ENCODE measurements at regions not wholly inside any gene's neighbourhood (a gene's known extent, or its start where the extent isn't known, plus 50 kb on each side); places are given as distances from the start of the nearest gene placed in this dataset.

DNA sequence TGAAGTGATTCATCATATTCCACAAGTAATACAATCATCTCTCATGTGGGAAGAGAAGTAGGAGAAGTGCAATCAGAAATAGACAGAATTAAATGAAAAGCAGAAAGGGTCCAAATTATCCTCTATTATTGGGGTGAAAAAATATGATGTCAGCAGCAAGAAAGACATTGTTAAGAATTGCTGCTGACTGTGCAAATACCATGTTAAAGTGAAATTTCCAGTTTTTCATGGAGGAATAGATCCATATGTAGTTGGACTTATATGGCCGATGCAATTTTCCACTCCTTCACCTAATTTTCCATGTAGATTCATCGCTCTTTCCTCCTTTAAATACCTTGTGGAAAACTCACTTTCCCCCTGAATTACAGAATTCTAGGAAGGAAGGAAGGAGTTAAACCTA lies 819.8 kb downstream of the GATA3 start:
- Mint-ChIP-seq H3K36me3 (ENCODE audit: low read depth) (no peaks in the 10 kb centered on the region), H3K9me3 (no peaks in the 10 kb centered on the region), H3K4me3 (no peak overlapping the region), H3K4me1 (ENCODE audit: low read depth) (peaks cover 4% of the 10 kb centered on the region), H3K27me3 (peaks cover 6% of the 10 kb centered on the region), H3K27ac (no peak overlapping the region)

DNA sequence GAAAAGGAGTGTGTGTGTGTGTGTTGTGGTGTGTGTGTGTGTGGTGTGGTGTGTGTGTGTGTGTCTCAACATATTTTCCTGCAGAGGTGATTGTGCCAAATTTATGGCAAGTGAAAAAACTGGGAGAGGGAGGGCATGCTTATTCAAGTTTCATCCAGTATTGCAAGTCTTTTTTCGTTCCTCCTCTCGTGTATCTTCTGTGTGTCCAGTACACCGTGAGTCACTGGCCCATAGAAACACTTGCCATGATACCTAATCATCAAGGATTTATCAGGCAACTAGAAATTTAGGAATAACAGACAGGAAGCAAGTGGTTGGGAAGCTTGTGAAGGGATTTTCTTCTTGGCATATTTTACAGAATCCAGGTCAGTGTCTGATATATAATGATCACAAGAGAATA lies 820.5 kb downstream of the GATA3 start:
- no peaks in the 10 kb centered on the region for H3K36me3 Mint-ChIP-seq (ENCODE audit: low read depth)
- H3K9me3 Mint-ChIP-seq = no peaks in the 10 kb centered on the region
- no peak overlapping the region for H3K27ac Mint-ChIP-seq
- peaks cover 6% of the 10 kb centered on the region for H3K27me3 Mint-ChIP-seq
- H3K4me1 Mint-ChIP-seq (ENCODE audit: low read depth) = peaks cover 4% of the 10 kb centered on the region
- H3K4me3 Mint-ChIP-seq = no peak overlapping the region

- no peak overlapping the region for H3K4me3 Mint-ChIP-seq
- H3K36me3 Mint-ChIP-seq (ENCODE audit: low read depth) = no peaks in the 10 kb centered on the region
- peaks cover 12% of the 10 kb centered on the region for H3K27me3 Mint-ChIP-seq
- no peaks in the 10 kb centered on the region for H3K9me3 Mint-ChIP-seq
- H3K4me1 Mint-ChIP-seq (ENCODE audit: low read depth) = peaks cover 4% of the 10 kb centered on the region
- H3K27ac Mint-ChIP-seq = no peak overlapping the region
Measured at GRCh38 chr10:8876171-8876570, 821.7 kb downstream of the GATA3 start.

DNA sequence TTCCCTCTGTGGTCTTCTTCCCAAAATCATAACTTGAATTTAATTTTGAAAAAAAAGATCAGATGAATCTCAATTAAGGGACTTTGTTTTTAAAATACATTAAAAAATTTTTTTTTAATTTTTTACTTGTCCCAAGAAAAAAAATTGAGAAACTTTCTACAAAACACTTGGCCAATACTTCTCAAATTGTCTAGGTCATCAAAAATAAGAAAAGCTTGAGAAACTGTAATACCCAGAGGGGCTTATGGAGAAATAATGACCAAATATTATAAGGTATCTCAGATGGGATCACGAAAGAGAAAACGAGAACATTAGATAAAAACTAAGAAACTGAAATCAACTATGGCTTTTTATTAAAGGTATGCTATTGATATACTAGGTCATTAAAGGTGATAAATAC lies 835.0 kb downstream of the GATA3 start:
- H3K27me3 Mint-ChIP-seq = peaks cover 15% of the 10 kb centered on the region
- no peak overlapping the region for H3K27ac Mint-ChIP-seq
- no peak overlapping the region for H3K4me3 Mint-ChIP-seq
- peaks cover 11% of the 10 kb centered on the region for H3K36me3 Mint-ChIP-seq (ENCODE audit: low read depth)
- H3K4me1 Mint-ChIP-seq (ENCODE audit: low read depth) = peaks cover 30% of the 10 kb centered on the region
- peaks cover 3% of the 10 kb centered on the region for H3K9me3 Mint-ChIP-seq

GRCh38 chr10:8893102-8893501 lies 838.6 kb downstream of the GATA3 start:
- Mint-ChIP-seq H3K27me3 (no peaks in the 10 kb centered on the region), H3K4me3 (no peak overlapping the region), H3K27ac (peak overlapping the region; percentile 79), H3K36me3 (ENCODE audit: low read depth) (peaks cover 4% of the 10 kb centered on the region), H3K4me1 (ENCODE audit: low read depth) (peaks cover 41% of the 10 kb centered on the region), H3K9me3 (peaks cover 4% of the 10 kb centered on the region)

DNA sequence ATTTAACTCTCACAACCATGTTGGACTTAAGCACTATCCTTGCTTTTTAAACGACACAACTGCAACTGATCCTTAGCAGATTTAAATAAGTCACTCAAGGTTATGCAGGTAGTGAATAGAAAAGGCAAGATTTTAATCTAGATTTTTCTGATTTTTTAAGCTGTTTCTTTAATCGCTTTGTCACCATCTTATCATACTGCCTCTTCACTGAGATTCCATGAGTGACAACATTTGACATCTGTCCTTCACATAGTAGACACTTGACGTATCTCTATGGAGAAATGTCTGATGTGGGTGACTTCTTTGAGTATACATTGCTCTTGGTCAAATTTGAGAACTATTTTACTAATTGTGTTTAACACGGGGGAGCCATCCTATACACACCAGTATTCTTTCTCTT lies 839.7 kb downstream of the GATA3 start:
- peaks cover 4% of the 10 kb centered on the region for H3K36me3 Mint-ChIP-seq (ENCODE audit: low read depth)
- H3K27ac Mint-ChIP-seq = peak overlapping the region; percentile 21
- H3K27me3 Mint-ChIP-seq = no peaks in the 10 kb centered on the region
- peaks cover 47% of the 10 kb centered on the region for H3K4me1 Mint-ChIP-seq (ENCODE audit: low read depth)
- peaks cover 4% of the 10 kb centered on the region for H3K9me3 Mint-ChIP-seq
- no peak overlapping the region for H3K4me3 Mint-ChIP-seq

DNA sequence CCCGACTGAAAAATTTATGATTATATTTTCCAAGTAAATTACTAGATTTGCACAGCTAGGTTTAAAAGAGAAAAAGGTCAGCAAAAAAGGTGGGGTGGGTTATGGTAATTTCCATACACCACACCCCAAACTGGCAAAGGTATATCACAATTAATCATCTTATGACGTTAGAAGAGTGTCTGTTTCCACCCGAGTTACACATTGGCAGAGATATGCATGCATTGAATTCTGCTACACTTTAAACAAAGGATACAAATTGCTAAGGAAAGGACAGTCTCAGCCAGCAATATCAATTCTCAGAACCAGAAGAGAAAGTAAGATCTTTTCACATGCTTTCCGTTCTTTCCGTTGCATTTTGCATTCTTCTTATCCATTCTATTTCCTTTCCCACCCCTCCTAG lies 843.3 kb downstream of the GATA3 start:
- H3K9me3 Mint-ChIP-seq = peaks cover 4% of the 10 kb centered on the region

GRCh38 chr10:8898745-8899330 lies 844.4 kb downstream of the GATA3 start:
- peaks cover 24% of the 10 kb centered on the region for H3K4me1 Mint-ChIP-seq (ENCODE audit: low read depth)
- H3K9me3 Mint-ChIP-seq = peaks cover 4% of the 10 kb centered on the region
- no peaks in the 10 kb centered on the region for H3K36me3 Mint-ChIP-seq (ENCODE audit: low read depth)
- no peaks in the 10 kb centered on the region for H3K27me3 Mint-ChIP-seq
- H3K27ac Mint-ChIP-seq = no peak overlapping the region
- H3K4me3 Mint-ChIP-seq = peak overlapping the region; percentile 2

More for the DNA sequence above, 843.3 kb downstream of the GATA3 start:
- Mint-ChIP-seq H3K4me1 (ENCODE audit: low read depth) (peaks cover 35% of the 10 kb centered on the region), H3K27me3 (no peaks in the 10 kb centered on the region), H3K4me3 (peak overlapping the region; percentile 45), H3K27ac (peak overlapping the region; percentile 74), H3K36me3 (ENCODE audit: low read depth) (peaks cover 4% of the 10 kb centered on the region)

DNA sequence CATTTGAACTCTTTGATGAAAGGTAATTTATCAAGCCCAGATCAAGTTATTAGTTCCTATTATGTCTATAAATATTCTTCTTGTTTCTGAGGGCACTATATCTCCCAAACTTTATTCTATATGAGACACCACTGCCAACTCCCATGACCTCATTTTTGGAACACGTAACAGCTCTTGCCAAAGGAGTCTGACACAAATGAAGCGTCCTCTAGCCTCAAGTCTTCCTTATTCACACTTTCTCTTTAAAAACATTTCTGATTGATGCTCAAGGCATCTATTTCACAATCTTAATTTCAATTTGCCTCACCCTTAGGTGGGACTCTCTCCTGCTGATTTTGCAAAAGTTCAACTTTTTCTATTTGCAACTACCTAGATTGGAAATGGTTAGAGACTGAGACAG lies 848.4 kb downstream of the GATA3 start:
- no peak overlapping the region for H3K4me3 Mint-ChIP-seq
- H3K9me3 Mint-ChIP-seq = peaks cover 3% of the 10 kb centered on the region
- H3K4me1 Mint-ChIP-seq (ENCODE audit: low read depth) = peaks cover 8% of the 10 kb centered on the region
- H3K27ac Mint-ChIP-seq = no peak overlapping the region
- no peaks in the 10 kb centered on the region for H3K27me3 Mint-ChIP-seq
- H3K36me3 Mint-ChIP-seq (ENCODE audit: low read depth) = no peaks in the 10 kb centered on the region

DNA sequence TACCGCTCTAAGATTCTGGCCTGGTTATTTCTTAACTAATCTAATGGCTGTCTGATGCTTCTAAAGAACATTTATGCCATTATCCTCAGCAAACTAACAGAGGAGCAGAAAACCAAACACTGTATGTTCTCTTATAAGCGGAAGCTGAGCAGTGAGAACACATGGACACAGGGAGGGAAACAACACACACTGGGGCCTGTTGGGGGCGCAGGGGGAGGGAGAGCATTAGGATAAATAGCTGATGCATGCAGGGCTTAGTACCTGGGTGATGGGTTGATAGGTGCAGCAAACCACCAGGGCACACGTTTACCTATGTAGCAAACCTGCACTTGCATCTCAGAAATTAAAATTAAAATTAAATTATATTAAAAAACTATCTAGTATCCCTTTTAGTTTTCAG lies 853.5 kb downstream of the GATA3 start:
- H3K27me3 Mint-ChIP-seq = no peaks in the 10 kb centered on the region
- no peaks in the 10 kb centered on the region for H3K36me3 Mint-ChIP-seq (ENCODE audit: low read depth)
- H3K9me3 Mint-ChIP-seq = peaks cover 3% of the 10 kb centered on the region
- H3K4me1 Mint-ChIP-seq (ENCODE audit: low read depth) = peaks cover 11% of the 10 kb centered on the region
- no peak overlapping the region for H3K27ac Mint-ChIP-seq
- no peak overlapping the region for H3K4me3 Mint-ChIP-seq

DNA sequence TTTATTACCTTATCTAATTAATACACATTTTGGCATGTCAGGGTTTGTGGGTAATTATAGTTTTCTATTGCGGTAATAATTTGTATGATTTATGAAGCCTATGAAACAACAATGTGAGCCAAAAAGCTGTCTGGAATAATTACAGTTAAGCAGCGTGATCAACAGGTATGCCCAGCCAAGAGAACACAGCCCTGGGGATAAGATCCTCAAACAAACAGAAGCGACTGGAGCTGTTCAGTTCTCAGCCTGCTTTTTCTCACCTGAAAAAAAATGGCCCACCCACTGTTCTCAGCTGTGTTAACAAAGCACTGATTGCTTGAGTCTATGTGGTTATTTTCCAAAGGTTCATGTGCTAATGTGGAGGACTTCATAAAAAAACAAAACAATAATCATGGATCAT lies 855.8 kb downstream of the GATA3 start:
- H3K27me3 Mint-ChIP-seq = no peaks in the 10 kb centered on the region
- H3K4me3 Mint-ChIP-seq = no peak overlapping the region
- H3K9me3 Mint-ChIP-seq = peaks cover 3% of the 10 kb centered on the region
- H3K4me1 Mint-ChIP-seq (ENCODE audit: low read depth) = peaks cover 11% of the 10 kb centered on the region
- no peak overlapping the region for H3K27ac Mint-ChIP-seq
- H3K36me3 Mint-ChIP-seq (ENCODE audit: low read depth) = no peaks in the 10 kb centered on the region

DNA sequence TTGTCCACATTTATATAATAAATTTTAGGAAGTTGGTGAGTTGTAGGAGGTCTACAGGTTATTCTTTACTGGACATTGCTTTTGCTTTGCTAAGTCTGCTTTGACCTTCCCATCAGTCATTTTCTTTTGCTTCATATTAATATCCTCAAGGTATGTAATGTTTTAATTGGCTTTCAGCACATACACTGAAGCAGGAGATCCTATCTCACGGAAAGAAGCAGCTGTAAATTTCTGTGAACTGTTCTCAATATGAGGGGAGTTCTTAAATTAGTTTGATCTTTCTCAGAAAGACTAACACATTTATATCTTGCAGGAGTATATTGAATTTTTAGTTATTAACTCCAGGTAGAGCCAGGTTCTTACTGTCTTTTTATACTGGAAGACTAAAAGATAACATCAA lies 856.5 kb downstream of the GATA3 start:
- Mint-ChIP-seq H3K4me1 (ENCODE audit: low read depth) (peaks cover 11% of the 10 kb centered on the region), H3K4me3 (no peak overlapping the region), H3K27me3 (no peaks in the 10 kb centered on the region), H3K27ac (no peak overlapping the region), H3K36me3 (ENCODE audit: low read depth) (no peaks in the 10 kb centered on the region), H3K9me3 (peaks cover 3% of the 10 kb centered on the region)

- Mint-ChIP-seq H3K36me3 (ENCODE audit: low read depth) (no peaks in the 10 kb centered on the region), H3K27me3 (no peaks in the 10 kb centered on the region), H3K27ac (no peak overlapping the region), H3K4me1 (ENCODE audit: low read depth) (peaks cover 11% of the 10 kb centered on the region), H3K9me3 (peaks cover 3% of the 10 kb centered on the region), H3K4me3 (no peak overlapping the region)
Measured at GRCh38 chr10:8912108-8912507, 857.6 kb downstream of the GATA3 start.

- Mint-ChIP-seq H3K4me1 (ENCODE audit: low read depth) (peaks cover 11% of the 10 kb centered on the region), H3K36me3 (ENCODE audit: low read depth) (no peaks in the 10 kb centered on the region)
Measured at GRCh38 chr10:8913720-8914119, 859.2 kb downstream of the GATA3 start.

GRCh38 chr10:8919280-8919679 lies 864.8 kb downstream of the GATA3 start:
- Mint-ChIP-seq H3K27ac (peak overlapping the region; percentile 59), H3K4me3 (no peak overlapping the region), H3K9me3 (peaks cover 6% of the 10 kb centered on the region), H3K27me3 (no peaks in the 10 kb centered on the region), H3K4me1 (ENCODE audit: low read depth) (peaks cover 6% of the 10 kb centered on the region), H3K36me3 (ENCODE audit: low read depth) (no peaks in the 10 kb centered on the region)

More at GRCh38 chr10:8913720-8914119, 859.2 kb downstream of the GATA3 start:
- Mint-ChIP-seq H3K27ac (no peak overlapping the region), H3K9me3 (peaks cover 3% of the 10 kb centered on the region), H3K27me3 (no peaks in the 10 kb centered on the region), H3K4me3 (no peak overlapping the region)

- H3K4me1 Mint-ChIP-seq (ENCODE audit: low read depth) = peaks cover 6% of the 10 kb centered on the region
- no peak overlapping the region for H3K4me3 Mint-ChIP-seq
- no peaks in the 10 kb centered on the region for H3K27me3 Mint-ChIP-seq
- peaks cover 12% of the 10 kb centered on the region for H3K9me3 Mint-ChIP-seq
- H3K36me3 Mint-ChIP-seq (ENCODE audit: low read depth) = no peaks in the 10 kb centered on the region
- no peak overlapping the region for H3K27ac Mint-ChIP-seq
Measured at GRCh38 chr10:8921568-8921967, 867.1 kb downstream of the GATA3 start.

Measured in stimulated activated naive CD8-positive, alpha-beta T cell treated with anti-CD3 and anti-CD28 coated beads, Interleukin-15, Interleukin-2, amounts not matched to agents 100 ng/mL and 50 ng/mL, for 24 hours (primary cell).